Neural crest cell (in vitro differentiated cells): ENCODE measurements at regions not wholly inside any gene's neighbourhood (a gene's known extent, or its start where the extent isn't known, plus 50 kb on each side); places are given as distances from the start of the nearest gene placed in this dataset.
"Not testable (repeated sequence)": the region's sequence is repeated elsewhere in the genome, so short reads cannot be mapped to it uniquely, and the experiment has no call there.

Source experiments
- DNase-seq: peaks from one replicate; pipeline ENCODE4 v3.0.0; 2021; ENCODE audit warnings: low read depth, mixed read lengths, low spot score
- H3K27ac Mint-ChIP-seq: one replicate; pipeline ENCODE4 v1.8.0; 2021; ENCODE audit warnings: mild to moderate bottlenecking, mixed read lengths; ENCODE audit not compliant: unreplicated experiment
- H3K27me3 Mint-ChIP-seq: 2 replicates; pipeline ENCODE4 v1.8.0; 2021; ENCODE audit warnings: low read depth, mild to moderate bottlenecking, mixed read lengths
- H3K36me3 Mint-ChIP-seq: 2 replicates; pipeline ENCODE4 v1.8.0; 2021; ENCODE audit warnings: low read depth, mild to moderate bottlenecking, mixed read lengths
- H3K4me1 Mint-ChIP-seq: 2 replicates; pipeline ENCODE4 v1.8.0; 2021; ENCODE audit warnings: mixed read lengths
- H3K4me3 Mint-ChIP-seq: one replicate; pipeline ENCODE4 v1.8.0; 2021; ENCODE audit warnings: mild to moderate bottlenecking, mixed read lengths
- H3K9me3 Mint-ChIP-seq: 2 replicates; pipeline ENCODE4 v1.8.0; 2021; ENCODE audit warnings: mixed read lengths
- CTCF ChIP-seq: fragments of 200-600 bp; sonication (generic); conservative IDR thresholded peaks from 2 replicates; pipeline ENCODE4 v1.5.0; 2021; ENCODE audit warnings: antibody characterized with exemption, mild to moderate bottlenecking

- Mint-ChIP-seq H3K4me1 (no peaks in the 10 kb centered on the region), H3K27me3 (peaks cover under 1% of the 10 kb centered on the region), H3K27ac (no peak overlapping the region), H3K9me3 (peaks cover 3% of the 10 kb centered on the region), H3K36me3 (no peaks in the 10 kb centered on the region), H3K4me3 (no peak overlapping the region)
- no peak for DNase-seq
- TF ChIP-seq CTCF: peak; percentile 62
These were observed 198.3 kb downstream of the DUSP10 start for GRCh38 chr1:221543529-221544120.

- Mint-ChIP-seq H3K27me3 (no peaks in the 10 kb centered on the region), H3K36me3 (no peaks in the 10 kb centered on the region), H3K4me3 (no peak overlapping the region), H3K4me1 (no peaks in the 10 kb centered on the region), H3K9me3 (no peaks in the 10 kb centered on the region), H3K27ac (no peak overlapping the region)
- no peak for DNase-seq
- no peak for TF ChIP-seq CTCF
These were observed 192.9 kb downstream of the DUSP10 start for GRCh38 chr1:221548942-221549341.

- Mint-ChIP-seq H3K27ac (no peak overlapping the region), H3K9me3 (no peaks in the 10 kb centered on the region), H3K4me3 (no peak overlapping the region), H3K36me3 (no peaks in the 10 kb centered on the region), H3K4me1 (no peaks in the 10 kb centered on the region), H3K27me3 (no peaks in the 10 kb centered on the region)
- TF ChIP-seq CTCF: no peak
- DNase-seq: no peak
These were observed 192.1 kb downstream of the DUSP10 start for GRCh38 chr1:221549815-221550214.

- H3K4me3 Mint-ChIP-seq, H3K27ac Mint-ChIP-seq, H3K36me3 Mint-ChIP-seq, H3K27me3 Mint-ChIP-seq, H3K4me1 Mint-ChIP-seq, DNase-seq, H3K9me3 Mint-ChIP-seq: not testable (repeated sequence)
These were observed 189.1 kb downstream of the DUSP10 start for GRCh38 chr1:221552792-221553191.

GRCh38 chr1:221555689-221556433, 186.0 kb downstream of the DUSP10 start:
- DNase-seq: no peak
- no peak for TF ChIP-seq CTCF
- Mint-ChIP-seq H3K27me3 (no peaks in the 10 kb centered on the region), H3K27ac (peak overlapping the region; percentile 39), H3K36me3 (no peaks in the 10 kb centered on the region), H3K4me1 (no peaks in the 10 kb centered on the region), H3K4me3 (no peak overlapping the region), H3K9me3 (no peaks in the 10 kb centered on the region)

GRCh38 chr1:221556435-221556834, 185.5 kb downstream of the DUSP10 start:
- no peak for TF ChIP-seq CTCF
- no peaks in the 10 kb centered on the region for H3K27me3 Mint-ChIP-seq
- DNase-seq: no peak
- H3K36me3 Mint-ChIP-seq: no peaks in the 10 kb centered on the region
- H3K27ac Mint-ChIP-seq: no peak overlapping the region
- no peaks in the 10 kb centered on the region for H3K9me3 Mint-ChIP-seq
- H3K4me1 Mint-ChIP-seq: no peaks in the 10 kb centered on the region
- H3K4me3 Mint-ChIP-seq: no peak overlapping the region
